IPS DF 4.7 (cell line): ENCODE measurements at regions not wholly inside any gene's neighbourhood (a gene's known extent, or its start where the extent isn't known, plus 50 kb on each side); places are given as distances from the start of the nearest gene placed in this dataset.
"Not testable (repeated sequence)": the region's sequence is repeated elsewhere in the genome, so short reads cannot be mapped to it uniquely, and the experiment has no call there.

Source experiments
- DNase-seq: peaks from one replicate; pipeline ENCODE4 v3.0.0-alpha.2; 2013; ENCODE audit warnings: low spot score; ENCODE audit errors: extremely low read depth

DNA sequence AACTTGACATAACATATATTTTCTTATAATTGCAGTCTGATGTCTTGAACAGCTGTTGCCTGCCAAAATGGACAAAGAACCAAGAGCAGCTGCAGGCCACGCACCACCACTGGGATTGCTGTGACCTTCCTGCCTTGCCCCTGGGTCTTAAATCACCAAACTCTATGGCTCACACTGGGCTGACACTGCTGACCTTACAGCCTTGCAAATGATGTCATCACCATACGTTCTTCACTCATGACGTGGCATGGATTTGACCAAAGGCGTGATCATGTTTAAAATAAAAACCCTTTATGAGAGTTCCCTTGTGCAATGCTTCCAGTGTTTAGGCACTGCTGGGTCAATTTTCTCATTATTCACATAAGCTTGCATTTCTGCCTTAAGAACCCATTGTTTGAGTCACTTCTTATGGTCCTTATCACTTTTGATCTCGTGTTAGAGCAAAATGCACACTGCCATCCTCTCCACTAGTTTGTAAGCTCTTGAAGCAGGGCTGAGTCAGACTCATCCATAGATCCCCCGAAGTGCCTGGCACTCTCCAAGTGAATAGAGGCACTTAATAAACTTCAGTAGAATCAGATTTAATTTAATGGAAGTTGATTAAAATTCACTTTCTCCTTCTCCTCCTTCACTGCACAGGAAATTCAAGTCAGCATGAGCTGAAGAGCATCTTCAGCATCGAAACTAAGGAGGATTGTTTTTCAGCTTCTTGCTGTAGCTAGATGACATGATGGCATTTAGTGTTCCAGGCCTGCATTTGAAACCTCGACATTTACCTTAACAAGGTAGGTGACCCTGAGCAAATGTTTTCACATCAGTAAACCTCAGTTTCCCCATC lies 132.4 kb upstream of the PZP start:
- DNase-seq, result no peak

DNA sequence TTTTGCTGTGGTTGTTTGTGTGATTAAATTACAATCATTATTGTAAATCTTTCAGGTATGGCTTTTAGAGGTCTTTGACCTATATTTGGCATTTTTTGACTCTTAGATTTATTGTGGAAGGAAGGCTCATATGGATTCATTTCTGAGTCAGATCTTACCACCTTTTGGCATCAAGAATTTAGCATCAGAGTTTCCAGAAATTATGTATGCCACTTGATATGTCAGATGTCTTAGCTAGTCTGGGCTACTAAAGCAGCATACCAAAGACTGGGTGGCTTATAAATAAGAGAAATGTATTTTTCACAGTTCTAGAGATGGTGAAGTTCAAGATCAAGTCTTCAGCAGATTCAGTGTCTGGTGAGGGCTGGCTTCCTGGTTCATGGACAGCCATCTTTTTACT lies 129.5 kb upstream of the PZP start:
- DNase-seq, result no peak

DNA sequence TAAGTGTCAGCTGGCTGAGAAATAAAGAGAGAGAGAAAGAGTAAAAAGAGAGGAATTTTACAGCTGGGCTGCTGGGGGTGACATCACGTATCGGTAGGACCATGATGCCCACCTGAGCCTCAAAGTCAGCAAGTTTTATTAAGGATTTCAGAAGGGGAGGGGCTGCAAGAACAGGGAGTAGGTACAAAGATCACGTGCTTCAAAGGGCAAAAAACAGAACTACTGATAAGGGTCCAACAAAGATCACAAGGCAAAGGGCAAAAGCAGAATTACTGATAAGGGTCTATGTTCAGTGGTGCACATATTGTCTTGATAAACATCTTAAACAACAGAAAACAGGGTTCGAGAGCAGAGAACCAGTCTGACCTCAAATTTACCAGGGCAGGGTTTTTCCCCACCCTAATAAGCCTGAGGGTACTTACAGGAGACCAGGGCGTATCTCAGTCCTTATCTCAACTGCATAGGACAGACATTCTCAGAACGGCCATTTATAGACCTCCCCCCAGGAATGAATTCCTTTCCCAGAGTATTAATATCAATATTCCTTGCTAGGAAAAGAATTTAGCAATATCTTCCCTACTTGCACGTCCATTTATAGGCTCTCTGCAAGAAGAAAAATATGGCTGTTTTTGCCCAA lies 128.3 kb upstream of the PZP start:
- DNase-seq, result not testable (repeated sequence)

GRCh38 chr12:9335867-9336266 lies 127.7 kb upstream of the PZP start:
- DNase-seq, result no peak

DNA sequence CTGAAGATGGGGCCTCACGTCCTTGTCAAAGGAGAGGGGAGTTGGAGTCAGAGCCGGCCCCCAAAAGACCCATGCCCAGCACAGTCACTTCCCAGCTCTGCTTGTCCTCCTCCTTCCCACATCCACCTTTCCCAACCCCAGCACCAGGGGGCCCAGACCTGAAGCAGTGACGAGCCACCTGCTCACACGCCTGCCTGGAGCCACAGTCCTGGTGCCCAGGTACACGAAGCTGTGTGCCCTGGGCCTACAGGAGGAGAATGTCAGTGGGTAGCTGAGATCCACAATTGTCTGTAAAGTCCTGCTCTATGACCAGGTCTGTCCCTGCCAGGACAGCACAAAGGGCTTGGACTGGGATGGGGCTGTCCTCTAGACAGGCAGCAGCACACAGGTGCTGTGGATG lies 126.8 kb upstream of the PZP start:
- no peak for DNase-seq

DNA sequence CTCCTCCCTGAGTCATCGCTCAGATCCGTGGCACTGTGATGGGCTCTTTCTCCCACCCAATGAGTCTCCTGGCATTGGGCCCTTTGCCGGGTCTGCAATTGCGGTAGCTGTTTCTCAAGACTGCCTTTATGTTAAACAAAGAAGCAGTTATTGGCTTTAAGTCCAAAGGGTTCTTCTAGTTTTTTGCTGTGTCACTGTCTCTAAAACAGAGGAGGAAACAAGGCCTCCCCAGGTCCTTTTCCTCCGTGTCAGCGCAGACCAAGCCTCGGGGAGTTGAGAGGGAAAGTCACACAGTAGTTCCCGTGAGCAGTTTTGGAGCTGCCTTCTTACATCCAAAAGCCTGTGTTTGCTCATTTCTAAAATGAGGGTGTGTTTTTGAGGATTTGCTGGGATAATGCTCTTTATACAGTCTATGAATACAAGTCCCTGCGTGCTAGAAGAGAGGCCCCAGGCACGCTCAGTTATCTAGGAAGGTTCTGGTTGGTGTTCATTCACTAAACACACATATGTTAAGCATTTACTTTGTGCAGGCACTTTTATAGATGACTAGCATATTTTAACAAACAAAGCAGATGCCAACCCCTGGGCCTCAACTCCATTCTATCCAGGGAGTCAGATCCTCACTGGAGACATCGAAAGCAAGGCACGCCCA lies 126.0 kb upstream of the PZP start:
- DNase-seq, result no peak

DNA sequence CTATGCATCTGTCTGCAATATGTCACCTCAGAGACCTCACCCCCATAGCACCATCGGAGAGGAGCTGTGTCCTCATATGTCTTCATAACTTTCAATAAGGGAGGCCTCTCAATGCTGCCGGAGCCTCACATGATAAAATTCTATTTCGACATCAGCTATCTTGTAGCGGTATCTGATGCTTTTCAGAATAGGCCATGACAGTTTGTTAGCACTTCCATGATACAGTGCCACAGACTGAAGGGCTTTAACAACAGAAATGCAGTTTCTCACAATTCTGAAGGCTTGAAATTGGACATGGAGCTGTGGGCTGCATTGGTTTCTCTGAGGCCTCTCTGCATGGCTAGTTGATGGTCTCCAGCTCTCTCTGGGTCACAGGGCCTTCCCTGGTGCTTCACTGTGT lies 125.0 kb upstream of the PZP start:
- DNase-seq, result no peak

- DNase-seq, result no peak
Observed at GRCh38 chr12:9332564-9332963, 124.4 kb upstream of the PZP start.

GRCh38 chr12:9331218-9331626 lies 123.0 kb upstream of the PZP start:
- DNase-seq, result peak; percentile 49

DNA sequence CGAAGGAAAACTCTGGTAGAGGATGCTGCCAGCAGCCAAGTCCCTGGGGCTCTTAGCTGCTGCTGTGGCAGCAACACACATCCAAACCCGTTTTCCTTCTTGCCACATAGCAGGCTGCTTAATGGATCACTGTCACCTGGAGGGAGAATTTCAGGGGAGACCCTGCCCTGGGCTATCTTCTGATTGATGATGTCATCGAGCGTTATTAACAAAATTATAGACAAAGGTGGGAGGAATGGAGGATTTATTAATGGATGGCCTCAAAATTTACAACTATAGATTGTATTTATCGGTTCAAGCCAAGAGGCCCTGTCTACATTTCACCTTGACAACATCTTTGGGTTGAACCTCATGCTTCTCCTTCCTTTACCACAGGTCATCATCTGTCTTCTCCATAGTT lies 120.8 kb upstream of the PZP start:
- DNase-seq, result no peak

DNA sequence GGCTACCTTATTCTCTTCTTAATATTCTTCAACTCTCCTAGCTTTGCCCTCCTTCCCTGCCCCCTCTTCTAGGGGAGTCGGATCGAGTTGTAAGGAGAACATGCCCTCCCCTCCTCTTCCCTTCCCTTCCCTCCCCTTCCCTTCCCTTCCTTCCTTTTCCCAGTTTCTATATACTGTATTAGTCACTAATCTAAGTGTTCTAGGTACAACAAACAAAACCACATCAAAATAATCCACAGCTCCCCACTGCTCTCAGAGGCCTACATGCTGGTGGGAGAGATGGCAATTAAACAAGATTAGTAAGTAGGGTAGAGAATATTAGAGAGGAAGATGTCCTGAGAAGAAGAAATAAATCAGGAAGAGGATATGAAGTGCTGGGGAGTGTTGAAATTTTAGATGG lies 119.9 kb upstream of the PZP start:
- DNase-seq, result no peak

DNA sequence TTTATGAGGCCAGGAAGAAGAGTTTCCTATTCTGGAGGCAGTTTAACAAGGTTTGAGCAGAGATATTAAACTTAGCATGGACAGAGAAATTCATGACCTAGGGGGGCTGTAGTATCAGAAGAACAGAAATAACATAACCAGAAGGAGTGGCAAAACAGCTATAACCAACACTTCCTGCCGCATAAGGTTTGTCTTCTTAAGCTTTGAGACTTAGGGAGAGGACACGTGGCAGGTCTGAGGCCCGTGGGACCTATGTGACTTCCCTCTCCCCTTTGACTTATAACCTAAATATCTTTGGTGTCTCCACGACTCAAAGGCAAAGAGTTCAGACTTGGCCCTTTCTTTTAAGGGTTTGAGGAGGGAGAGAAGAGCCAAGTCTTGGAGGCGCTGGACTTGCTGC lies 119.1 kb upstream of the PZP start:
- no peak for DNase-seq

- not testable (repeated sequence) for DNase-seq
Observed at GRCh38 chr12:9326849-9327248, 118.7 kb upstream of the PZP start.

GRCh38 chr12:9326085-9326484 lies 117.9 kb upstream of the PZP start:
- no peak for DNase-seq

GRCh38 chr12:9325471-9325870 lies 117.3 kb upstream of the PZP start:
- no peak for DNase-seq

- DNase-seq, result no peak
Observed at GRCh38 chr12:9324782-9325181, 116.6 kb upstream of the PZP start.

DNA sequence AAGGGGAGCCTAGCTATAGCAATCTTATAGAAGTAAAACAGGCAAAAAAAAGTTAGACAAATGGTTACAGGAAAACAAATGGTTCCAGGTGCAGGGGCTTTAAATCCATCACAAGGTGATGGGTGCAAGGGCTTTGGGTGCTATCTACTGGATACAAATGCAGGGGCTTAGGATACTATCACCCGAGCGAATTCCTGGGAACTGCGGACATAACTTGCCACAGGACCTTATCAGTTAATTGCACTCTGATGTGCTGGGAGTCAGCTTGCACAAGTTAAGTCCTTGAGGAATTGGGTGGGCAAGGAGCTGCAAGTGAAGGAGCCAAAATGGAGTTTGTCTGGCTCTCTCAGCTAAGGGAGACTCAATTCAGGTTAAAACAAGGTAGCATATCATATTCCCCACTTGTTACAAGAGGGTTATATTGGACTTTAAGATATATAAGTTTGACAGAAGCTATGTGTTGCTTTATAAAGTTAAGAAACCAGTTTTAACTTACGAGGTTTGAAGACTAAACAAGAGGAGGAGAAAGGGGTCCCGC lies 115.0 kb upstream of the PZP start:
- DNase-seq, result no peak

GRCh38 chr12:9319842-9320173 lies 111.6 kb upstream of the PZP start:
- no peak for DNase-seq

DNA sequence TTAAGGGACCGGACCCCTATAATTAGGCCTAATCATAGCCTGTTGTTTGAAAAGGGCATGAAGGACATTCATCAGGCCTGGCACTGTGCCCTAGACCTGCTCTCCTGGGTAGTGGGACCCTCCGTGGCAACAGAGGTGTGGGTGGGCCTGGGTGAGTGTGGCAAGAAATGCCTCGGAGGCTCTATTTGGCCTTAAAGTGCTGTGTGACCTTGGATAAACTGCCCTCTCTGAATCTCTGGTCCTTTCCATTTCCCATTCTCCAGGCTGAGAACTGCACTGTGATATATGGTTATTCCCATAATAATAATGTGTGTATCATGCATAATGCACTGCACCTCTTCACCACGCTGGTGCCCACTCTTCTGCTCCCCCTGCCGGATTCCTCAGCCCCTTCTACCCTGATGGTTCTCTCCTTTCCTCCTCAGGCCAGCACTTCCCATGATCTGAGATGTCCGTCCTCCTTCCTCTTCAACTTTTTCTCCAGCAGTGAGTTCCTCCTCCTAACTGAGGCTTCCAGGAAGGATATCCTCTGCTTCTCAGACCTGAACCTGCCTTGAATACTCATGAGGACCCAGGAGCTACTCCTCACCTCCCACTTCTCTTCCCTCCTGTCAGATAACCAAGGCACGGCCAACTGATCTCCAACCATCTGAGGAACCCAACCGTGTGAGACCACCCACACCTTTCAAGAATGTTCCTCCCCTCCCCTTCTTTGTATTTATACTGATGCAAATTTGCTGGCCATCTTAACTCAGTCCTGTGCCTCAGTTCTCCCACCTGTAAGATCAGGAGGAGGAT lies 111.0 kb upstream of the PZP start:
- DNase-seq, result no peak

- not testable (repeated sequence) for DNase-seq
Observed at GRCh38 chr12:9313479-9313878, 105.3 kb upstream of the PZP start.
